ENCODE measurements at regions not wholly inside any gene's neighbourhood (a gene's known extent, or its start where the extent isn't known, plus 50 kb on each side); places are given as distances from the start of the nearest gene placed in this dataset.

GRCh38 chr9:87283585-87283984, 214.1 kb upstream of the DAPK1 start:
- TF ChIP-seq, protein P1, sequence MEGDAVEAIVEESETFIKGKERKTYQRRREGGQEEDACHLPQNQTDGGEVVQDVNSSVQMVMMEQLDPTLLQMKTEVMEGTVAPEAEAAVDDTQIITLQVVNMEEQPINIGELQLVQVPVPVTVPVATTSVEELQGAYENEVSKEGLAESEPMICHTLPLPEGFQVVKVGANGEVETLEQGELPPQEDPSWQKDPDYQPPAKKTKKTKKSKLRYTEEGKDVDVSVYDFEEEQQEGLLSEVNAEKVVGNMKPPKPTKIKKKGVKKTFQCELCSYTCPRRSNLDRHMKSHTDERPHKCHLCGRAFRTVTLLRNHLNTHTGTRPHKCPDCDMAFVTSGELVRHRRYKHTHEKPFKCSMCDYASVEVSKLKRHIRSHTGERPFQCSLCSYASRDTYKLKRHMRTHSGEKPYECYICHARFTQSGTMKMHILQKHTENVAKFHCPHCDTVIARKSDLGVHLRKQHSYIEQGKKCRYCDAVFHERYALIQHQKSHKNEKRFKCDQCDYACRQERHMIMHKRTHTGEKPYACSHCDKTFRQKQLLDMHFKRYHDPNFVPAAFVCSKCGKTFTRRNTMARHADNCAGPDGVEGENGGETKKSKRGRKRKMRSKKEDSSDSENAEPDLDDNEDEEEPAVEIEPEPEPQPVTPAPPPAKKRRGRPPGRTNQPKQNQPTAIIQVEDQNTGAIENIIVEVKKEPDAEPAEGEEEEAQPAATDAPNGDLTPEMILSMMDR (IDR thresholded peaks at IDR 0.05), result no peak
- TF ChIP-seq POLR2A (IDR thresholded peaks at IDR 0.05) (no peak), POLR2AphosphoS5 (IDR thresholded peaks at IDR 0.05; ENCODE audit: insufficient read depth in 1 of 2, low read depth in 1 of 2) (no peak)

Data from vagina (tissue), 2 donors.